ENCODE measurements at regions not wholly inside any gene's neighbourhood (a gene's known extent, or its start where the extent isn't known, plus 50 kb on each side); places are given as distances from the start of the nearest gene placed in this dataset.

DNA sequence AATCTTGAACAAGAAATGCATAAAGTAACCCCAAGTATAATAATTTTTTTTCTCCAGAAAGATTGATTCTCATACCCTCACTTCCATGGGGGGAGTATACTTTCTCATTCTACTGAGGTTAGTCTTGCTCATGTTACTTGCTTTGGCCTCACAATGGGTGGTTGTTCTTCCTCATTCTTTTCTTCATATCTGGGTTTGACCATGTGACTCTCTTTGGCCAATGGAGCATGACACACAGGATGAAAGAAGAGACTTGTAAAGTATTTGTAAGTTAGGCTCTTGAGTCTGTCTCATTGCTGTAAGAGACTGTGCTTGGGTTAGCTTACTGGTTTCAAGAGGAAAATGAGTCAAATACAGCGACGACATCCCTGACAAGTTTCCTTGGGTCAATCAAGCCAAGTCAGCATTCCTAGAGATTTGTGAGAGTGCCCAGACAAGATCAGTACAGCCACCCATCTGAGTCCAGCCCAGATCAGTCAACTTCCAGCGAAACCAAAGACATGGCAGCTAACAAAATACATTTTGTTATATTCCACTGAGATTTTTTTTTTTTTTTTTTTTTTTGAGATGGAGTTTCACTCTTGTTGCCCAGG is 970.2 kb downstream of the BCL11A start:
- DNase-seq (ENCODE audit: low read depth, low spot score), result no peak

DNA sequence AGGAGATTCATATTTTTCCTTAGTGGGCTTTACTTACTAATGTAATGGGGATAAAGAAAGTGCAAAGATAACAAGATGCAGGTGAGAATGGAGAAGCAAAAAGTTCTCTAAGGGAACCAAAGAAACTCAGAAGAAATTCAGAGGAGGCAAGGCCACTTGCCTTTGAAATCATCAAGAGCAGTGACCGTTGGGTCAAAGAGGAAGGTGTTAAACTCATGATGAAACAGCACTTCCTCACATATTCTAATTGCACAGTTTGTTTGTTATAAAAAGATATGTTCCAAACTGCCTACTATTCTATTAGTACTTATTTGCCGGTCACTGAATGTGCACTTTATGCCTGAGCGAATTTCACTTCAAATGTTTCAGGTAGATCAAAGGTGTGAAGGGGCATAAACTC is 975.1 kb downstream of the BCL11A start:
- no peak for DNase-seq (ENCODE audit: low read depth, low spot score)

DNA sequence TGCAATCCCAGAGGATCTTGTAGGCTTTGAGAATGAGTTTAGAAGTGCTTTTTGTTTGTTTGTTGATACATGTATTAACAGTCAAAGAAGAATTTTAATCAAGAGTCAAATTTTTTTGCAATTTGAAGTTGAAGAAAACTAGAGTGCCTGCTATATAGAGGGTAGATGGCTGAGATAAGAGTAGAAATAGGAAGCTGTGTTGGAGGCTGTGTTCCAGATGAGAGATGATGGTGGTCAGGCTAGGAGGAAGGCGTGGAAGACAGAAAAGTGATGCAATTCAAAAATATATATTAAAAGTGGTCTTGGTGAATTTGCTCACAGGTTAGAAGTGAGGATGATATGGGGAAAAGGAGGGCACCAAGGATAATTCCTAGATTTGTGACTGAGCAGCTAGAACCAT is 978.3 kb downstream of the BCL11A start:
- DNase-seq (ENCODE audit: low read depth, low spot score), result no peak

DNA sequence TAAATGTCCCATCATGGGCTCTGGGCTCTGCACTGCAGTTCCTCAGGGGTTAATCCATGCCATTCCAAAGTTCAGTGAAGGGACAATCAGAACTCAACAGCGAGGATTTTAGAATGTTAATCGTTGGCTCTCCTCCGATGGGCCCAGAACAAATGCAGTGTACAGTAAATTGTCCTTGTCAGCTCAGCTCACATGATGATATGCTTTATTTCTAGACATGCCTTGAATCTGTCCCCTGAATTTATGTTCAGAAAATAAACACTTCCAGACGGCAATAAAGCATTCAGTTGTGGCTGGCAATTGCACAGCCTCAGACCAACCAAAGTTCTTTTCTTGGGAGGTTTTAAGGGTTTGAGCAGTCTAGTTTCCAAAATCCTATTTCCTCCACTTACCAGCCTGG is 981.2 kb downstream of the BCL11A start:
- DNase-seq (ENCODE audit: low read depth, low spot score), result no peak

DNA sequence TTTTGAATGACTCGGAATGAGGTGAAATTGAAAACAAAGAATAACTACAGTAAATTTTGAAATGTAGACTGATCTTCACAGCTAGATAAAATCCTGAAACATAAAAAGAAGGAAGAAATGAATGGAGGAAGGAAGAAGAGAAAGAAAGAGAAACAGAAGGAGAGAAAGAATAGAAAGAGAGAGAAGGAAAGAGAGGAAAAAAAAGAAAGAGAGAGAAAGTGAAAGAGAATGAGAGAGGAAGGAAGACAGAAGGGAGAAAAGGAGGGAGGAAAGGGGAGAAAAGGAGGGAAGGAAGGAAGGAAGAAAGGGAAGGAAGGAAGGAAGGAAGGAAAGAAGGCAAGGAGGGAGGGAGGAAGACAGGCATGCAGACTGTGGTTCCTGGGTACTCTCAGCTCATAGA is 982.6 kb downstream of the BCL11A start:
- no peak for DNase-seq (ENCODE audit: low read depth, low spot score)

DNA sequence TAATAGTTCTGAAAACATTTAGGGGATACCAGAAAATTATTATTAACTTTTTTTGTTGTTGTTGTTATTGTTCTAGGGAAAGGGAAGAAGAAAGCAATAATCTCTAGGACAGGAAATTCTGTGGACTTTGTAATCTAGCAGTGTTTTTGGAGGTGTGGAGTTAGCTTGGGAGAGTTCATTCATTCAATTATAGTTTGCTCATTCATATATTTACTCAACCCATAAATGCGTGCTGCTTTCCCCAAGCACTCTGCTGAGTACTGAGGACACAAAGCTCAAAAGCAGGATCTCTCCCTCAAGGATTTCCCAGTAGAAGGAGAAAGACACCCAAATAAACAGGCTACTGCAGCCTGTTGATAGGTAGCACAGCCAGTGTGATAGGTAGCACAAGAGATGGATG is 984.3 kb downstream of the BCL11A start:
- no peak for DNase-seq (ENCODE audit: low read depth, low spot score)

DNA sequence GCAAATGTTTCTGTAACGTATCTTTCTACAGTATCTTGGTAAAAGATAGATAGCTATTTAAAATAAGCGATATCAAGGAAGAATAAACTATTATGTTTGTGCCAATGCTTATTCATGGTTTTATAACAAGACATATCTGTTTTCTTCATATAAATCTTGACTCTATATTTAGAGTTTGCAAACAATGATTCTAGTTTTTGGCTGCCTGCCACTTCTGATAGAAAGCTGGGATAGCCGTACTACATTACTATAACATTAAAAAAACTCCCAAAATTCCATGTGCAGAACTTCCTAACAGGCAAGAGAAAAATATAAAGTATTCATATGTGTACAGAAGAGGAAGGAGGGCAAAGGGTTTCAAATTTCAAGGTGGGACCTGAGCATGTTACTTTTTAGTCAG is 985.0 kb downstream of the BCL11A start:
- no peak for DNase-seq (ENCODE audit: low read depth, low spot score)

DNA sequence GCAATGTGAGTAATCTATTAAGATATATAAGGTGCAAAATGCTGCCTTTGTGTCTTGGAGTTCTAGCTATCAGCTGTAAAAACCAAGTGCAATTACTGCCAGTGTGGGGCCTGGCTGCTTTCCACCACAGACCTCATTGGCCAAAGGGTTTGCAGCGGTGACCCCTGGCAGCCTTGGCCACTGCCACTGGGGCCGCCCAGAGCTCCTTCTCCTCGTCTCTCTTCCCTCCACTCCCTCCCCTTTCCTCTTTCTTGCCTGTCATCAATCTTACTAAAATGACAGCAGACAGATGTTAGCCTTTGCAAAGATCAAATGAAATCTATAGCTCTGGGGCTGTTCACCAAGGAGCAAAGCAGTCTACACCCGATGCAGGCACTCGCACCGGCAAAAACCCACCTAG is 986.3 kb downstream of the BCL11A start:
- no peak for DNase-seq (ENCODE audit: low read depth, low spot score)

DNA sequence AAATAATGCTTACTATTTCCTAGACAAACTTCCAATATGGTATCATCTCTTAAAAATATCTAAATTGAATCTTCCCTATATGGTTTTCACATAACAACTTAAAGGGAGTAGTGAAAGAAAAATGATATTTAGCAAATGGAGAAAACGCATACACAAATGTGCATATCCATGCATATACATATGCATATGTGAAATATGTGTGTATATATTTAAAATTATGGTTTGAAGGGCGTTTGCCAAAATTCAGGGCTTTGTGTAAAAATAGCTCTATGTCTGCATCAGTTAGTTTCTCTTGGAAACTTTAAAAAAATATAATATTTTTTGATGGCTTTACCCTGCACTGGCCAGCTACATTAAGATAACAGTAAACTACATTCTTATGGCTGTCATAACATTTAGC is 986.7 kb downstream of the BCL11A start:
- DNase-seq (ENCODE audit: low read depth, low spot score), result no peak

DNA sequence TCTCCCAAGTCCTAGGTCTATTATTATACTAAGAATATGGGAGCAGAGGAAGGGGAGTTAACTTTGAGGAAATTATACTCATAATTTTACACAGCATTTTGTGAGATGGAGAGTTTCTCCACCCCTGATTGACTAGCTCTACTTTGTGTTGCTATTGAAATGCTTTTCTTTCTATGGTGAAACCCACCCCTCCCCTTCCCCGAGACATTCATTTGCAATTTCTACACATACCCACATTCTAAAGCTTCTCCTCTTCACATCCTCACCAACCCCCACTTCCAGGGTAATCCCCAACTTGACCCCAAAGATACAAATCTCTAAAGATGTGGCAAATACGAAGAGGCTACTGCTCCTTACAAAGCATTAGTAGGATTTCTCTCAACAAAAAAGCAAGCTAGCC is 992.2 kb downstream of the BCL11A start:
- no peak for DNase-seq (ENCODE audit: low read depth, low spot score)

DNA sequence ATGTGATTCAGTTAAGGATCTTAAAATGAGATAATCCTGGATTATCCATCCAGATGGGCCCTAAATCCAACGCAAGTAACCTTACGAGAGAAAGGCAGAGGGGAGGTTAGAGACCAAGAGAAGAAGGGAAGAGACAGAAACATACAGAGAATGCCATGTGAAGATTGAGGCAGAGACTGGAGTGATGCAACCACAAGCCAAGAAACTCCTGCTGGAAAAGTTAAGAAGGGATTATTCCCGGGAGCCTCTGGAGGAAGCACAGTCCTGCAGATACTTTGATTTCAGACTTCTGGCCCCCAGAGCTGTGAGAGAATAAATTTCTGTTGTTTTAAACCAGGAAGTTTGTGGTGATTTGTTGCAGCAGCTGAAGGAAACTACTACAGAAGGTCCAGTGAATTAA is 992.7 kb downstream of the BCL11A start:
- no peak for DNase-seq (ENCODE audit: low read depth, low spot score)

DNA sequence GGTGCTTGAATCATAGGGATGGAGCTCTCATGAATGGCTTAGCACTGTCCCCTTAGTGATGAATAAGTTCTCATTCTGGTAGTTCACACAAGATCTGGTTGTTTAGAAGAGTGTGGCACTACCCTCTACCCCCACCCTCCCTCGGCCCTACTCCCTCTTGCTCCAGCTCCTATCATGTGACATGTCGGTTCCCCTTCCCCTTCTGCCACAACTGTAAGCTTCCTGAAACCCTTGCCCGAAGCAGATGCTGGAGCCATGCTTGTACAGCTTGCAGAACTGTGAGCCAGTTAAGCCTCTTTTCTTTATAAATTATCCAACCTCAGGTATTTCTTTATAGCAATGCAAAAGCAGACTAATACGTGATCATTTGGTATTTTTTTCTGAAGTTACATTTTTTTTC is 1012.6 kb downstream of the BCL11A start:
- DNase-seq (ENCODE audit: low read depth, low spot score), result no peak

DNA sequence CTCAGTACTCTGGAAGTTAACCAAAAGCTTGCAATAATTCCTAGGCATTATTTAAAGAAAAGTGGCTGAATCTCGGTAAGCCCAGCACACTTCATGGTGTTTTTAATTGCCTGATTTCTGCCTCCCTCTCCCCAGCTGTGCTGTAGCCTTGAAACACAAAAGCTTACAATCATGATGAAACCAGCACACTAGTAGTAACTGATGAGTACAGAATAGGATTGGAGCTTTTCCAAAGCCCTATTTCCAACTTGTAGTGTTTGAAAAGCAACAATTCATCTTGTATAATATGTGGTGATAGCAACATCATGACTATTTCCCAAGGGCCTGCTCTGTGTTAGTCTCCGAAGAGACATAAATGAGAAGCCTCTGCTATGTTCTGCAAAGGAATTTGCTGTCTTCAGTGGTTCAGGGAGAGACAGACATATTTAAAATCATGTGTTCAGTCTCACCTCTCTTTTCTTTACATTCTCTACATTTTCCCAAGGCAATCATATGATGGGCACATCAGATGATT is 1015.0 kb downstream of the BCL11A start:
- DNase-seq (ENCODE audit: low read depth, low spot score), result no peak

DNA sequence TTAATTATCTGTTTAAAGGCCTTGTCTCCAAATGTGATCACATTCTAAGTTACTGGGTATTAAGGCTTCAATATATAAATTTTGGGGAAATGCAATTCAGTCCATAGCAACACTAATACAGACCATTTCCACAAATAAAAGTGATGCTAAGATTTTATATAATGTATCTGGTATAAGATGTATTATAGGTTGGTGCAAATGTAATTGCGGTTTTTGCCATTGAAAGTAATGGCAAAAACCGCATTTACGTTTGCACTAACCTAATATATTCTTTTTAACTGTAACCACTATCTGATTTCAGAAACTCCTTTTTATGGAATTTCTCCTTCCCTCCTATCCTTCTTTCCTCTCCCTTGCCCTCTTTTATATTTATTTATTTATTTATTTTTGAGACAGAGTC is 1020.6 kb downstream of the BCL11A start:
- DNase-seq (ENCODE audit: low read depth, low spot score), result no peak

DNA sequence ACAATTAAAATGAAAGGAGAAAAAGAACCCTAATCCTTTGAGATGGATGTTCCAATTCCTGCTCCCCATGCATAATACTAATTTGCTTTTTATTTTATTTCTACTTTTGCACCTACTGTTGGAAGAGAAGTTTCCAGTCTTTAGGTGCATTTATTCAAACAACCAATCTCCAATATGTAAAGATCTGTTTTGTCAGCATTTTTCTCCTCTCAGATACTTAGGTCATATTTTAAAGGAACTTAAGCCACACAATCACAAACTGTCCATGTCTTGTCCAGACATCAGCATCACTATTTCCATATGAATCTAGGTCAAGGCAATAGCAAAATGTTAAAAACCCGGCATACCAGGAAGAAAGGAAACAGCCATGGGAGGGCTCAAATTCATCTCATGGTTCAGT is 1023.2 kb downstream of the BCL11A start:
- no peak for DNase-seq (ENCODE audit: low read depth, low spot score)

DNA sequence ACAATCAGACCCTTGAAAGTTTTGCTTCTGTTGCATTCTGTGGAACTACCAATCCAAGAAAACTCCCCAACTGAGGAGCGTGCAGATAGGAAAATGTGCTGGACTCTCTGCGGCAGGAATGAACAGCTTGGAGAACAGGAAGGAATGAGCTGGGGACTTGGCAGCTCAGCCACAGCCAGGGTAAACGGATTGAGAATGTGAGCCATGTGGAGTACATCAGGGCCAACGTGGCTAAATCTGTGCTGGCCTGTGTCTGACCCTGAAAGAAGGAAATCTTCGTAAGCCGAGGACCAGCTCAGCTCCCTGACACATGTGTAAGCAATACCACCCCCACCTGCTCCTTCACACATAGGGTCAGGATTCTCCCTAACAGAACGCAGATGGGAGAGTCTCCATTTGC is 1023.7 kb downstream of the BCL11A start:
- no peak for DNase-seq (ENCODE audit: low read depth, low spot score)

DNA sequence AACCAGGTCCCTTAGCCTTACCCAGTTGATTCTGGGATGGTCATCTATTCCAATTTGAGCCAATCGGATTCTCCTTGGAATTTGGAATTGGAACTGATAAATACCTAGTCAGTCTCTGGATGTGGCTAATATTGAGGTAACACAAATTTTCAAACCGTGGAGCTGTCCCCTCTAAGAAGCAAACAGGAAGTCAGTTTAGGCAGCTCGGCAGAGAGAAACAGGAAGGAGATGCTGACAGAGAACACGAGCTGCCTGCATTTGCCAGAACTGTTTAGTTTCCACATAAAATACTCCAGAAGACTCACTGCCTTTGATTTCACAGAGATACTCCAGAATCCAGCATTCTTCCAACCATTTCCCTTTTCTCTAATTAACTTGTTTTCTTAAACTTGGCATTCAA is 1024.9 kb downstream of the BCL11A start:
- no peak for DNase-seq (ENCODE audit: low read depth, low spot score)

DNA sequence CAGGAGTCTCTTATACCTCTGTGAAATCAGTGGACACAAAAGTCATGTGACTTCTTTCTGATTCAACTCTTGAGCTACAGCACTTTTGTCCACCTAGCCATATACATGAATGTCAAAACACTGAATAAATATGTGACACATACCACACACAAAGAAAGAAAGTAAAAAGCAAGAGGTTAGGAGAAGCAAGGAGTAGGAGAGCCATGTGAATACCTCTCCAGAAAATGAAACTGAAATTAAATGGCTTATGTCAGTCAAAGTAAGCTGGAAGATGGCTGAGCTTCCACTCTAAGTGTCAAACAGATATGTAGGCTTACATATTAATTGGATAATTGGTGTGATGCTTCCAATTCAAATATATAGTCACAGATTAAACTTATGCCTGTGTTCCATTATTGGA is 1050.5 kb downstream of the BCL11A start:
- DNase-seq (ENCODE audit: low read depth, low spot score), result no peak

DNA sequence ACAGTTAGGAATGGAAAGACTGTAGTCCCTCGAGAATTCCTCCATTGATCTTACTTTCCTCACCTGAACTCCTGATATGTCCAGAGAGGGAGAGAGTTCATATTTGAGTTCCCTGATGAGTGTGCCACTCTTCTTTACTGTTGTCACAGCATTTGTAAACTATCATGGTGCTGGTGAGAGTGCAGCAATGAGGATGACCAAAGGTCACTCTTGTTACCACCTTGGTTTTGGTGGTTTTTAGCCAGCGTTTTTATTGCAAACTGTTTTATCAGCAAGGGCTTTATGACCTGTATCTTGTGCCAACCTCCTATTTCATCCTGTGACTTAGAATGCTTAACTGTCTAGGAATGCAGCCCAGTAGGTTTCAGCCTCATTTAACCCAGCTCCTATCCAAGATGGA is 1062.5 kb downstream of the BCL11A start:
- DNase-seq (ENCODE audit: low read depth, low spot score), result no peak

DNA sequence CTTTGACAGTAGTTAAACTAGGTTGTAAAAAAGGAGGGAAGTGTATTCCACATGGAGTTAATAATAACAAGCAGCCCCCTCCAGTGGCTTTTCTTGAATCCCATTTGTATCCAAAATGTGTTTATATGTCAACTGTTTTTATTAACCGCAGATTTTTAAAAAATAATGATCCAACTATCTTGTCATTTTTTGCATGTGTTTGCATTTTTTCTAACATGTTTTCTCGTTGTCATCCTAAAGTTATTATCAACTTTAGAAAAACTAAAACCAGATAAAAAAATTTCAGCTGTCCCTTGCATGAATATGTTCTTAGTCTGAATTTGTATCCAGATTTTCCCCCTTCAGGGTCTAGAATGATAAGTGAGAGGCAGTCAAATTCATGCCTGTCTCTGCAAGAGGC is 1063.3 kb downstream of the BCL11A start:
- no peak for DNase-seq (ENCODE audit: low read depth, low spot score)

DNA sequence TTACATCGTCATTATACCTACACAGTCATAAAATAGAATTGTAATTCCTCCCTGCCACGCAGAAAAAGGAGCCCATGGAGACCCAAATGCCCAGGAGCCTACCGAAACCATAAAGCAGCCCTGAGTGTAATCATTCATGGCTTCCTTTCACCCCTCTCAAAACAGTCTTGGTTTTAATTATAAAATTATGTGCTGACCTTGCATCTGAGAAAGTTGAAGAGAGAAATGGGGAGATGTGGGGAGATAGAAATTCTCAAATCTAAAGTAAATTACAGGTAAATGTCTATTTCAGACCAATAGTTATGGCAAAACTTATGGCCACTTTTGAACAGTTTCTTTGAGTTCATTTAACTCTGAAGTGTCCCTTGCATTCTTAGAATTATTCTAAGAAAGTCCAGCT is 1068.8 kb downstream of the BCL11A start:
- DNase-seq (ENCODE audit: low read depth, low spot score), result no peak

DNA sequence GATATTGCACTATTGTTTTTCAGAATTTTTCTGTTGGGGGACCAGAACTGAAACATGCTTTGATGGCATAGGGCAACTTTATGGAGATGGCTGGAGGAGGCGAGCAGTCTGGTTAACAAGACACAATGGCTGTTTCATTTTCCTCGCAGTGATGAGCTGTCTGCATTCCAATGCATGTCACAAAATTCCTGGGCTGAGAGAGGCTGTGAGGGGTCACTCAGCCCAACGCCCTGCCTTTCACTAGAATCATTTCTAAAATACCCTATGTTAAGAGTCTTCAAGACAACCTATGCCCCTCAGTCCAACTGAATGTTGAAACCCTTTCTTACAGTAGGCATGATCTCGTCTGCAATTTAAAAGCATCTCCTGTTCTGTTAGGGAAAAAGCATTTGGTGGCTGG is 1090.0 kb downstream of the BCL11A start:
- DNase-seq (ENCODE audit: low read depth, low spot score), result no peak

DNA sequence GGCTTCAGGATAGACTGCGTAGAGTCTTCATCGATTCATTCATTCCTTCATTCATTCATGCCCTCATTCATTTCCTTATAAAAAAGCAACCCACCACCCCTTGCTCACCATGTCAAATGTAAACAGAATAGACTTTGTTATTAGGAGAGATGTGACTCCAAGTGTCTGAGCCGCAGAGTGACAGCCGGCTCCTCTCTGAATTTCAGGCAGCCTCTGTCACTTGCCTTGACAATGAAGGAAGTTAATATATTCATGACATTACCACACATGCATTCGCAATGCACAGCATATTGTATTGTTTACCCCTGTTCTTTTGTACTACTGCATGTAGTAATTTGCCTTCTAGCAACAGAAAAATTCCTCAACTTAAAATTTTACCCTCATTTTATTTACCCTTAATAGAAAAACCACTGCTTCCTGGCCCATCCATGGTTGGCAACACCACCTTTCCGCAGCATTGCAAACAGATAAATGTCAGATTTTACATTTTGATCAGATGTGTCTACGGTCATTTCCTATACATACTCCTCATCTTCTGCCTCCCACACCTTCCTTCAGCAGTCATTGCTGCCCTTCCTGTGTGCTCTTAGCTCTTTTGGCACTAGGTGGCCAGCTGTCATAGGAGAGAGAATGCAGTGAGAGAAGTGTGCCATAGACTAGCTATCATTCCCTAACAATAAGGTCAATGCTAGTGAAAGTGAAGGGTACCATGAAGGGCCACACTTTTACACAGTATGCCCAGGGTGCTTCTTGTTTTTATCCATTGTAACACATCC is 1090.8 kb downstream of the BCL11A start:
- no peak for DNase-seq (ENCODE audit: low read depth, low spot score)

DNA sequence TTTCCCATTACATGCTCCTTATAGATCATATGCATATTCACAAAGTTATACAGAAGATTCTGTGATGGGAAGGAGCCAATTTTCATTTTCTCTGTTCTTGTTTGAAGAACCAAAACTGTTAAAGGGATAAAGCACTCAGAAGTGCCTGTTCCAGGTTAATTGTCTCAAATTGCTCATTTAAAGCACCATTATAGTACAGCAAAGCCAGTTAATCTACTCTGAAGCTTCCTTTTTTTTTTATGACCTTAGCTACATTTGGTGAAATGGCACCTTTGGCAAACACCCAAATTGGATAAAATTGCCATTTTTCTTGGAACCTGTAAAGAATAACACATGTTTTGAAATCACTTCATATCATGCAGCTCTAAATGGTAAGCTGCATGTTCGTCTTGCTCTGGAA is 1092.3 kb downstream of the BCL11A start:
- DNase-seq (ENCODE audit: low read depth, low spot score), result no peak

Data from smooth muscle cell of the brain vasculature (primary cell).